Neural progenitor cell (in vitro differentiated cells): ENCODE measurements at regions not wholly inside any gene's neighbourhood (a gene's known extent, or its start where the extent isn't known, plus 50 kb on each side); places are given as distances from the start of the nearest gene placed in this dataset.

Experiments
- EZH2 ChIP-seq: fragments of 200-600 bp; sonication (generic); IDR thresholded peaks from 2 replicates; pipeline ENCODE4 v1.6.1; 2017; ENCODE audit warnings: antibody characterized with exemption, mild to moderate bottlenecking, moderate library complexity
- EZH2phosphoT487 ChIP-seq: fragments of 200-600 bp; sonication (generic); IDR thresholded peaks from 2 replicates; pipeline ENCODE4 v1.6.1; 2017; ENCODE audit warnings: antibody characterized with exemption
- TF ChIP-seq, protein P1 (sequence below): fragments of 200-600 bp; sonication (generic); IDR thresholded peaks from 2 replicates; pipeline ENCODE4 v1.5.1; 2017; ENCODE audit warnings: antibody characterized with exemption, mild to moderate bottlenecking

GRCh38 chr22:25494774-25495173 is 69.7 kb upstream of the GRK3 start:
- TF ChIP-seq, protein P1, sequence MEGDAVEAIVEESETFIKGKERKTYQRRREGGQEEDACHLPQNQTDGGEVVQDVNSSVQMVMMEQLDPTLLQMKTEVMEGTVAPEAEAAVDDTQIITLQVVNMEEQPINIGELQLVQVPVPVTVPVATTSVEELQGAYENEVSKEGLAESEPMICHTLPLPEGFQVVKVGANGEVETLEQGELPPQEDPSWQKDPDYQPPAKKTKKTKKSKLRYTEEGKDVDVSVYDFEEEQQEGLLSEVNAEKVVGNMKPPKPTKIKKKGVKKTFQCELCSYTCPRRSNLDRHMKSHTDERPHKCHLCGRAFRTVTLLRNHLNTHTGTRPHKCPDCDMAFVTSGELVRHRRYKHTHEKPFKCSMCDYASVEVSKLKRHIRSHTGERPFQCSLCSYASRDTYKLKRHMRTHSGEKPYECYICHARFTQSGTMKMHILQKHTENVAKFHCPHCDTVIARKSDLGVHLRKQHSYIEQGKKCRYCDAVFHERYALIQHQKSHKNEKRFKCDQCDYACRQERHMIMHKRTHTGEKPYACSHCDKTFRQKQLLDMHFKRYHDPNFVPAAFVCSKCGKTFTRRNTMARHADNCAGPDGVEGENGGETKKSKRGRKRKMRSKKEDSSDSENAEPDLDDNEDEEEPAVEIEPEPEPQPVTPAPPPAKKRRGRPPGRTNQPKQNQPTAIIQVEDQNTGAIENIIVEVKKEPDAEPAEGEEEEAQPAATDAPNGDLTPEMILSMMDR = no peak
- TF ChIP-seq EZH2 (no peak), EZH2phosphoT487 (no peak)
